ENCODE measurements at regions not wholly inside any gene's neighbourhood (a gene's known extent, or its start where the extent isn't known, plus 50 kb on each side); places are given as distances from the start of the nearest gene placed in this dataset.

GRCh38 chr4:131978120-131978519 is 1171.0 kb upstream of the PCDH10 start:
- H3K9ac ChIP-seq (ENCODE audit: insufficient read depth, low read depth, low read length): no peak overlapping the region
- no peaks in the 10 kb centered on the region for H3K79me2 ChIP-seq (ENCODE audit: insufficient read depth, low read length)
- intact Hi-C loops (cut with micrococcal nuclease; ENCODE audit: unreplicated experiment) (no loop called here), in situ Hi-C loops (cut with HindIII; ENCODE audit: extremely low pct_ligation_motif_present, low pct_unique_long_range_greater_than_20kb) (no loop called here)
- CTCF ChIA-PET (ENCODE audit: low intra/inter-chr PET ratio, low total read pairs): no interaction called here
- WGBS (ENCODE audit: low lambda C conversion rate): 55% methylated on average over 10 of the region's 18 CpGs
- no peak overlapping the region for H3K4me2 ChIP-seq (ENCODE audit: low read depth, low read length)
- 0 out of 2 replicates have a peak, but pooled peaks cover 5% of the 10 kb centered on the region for H3K9me3 ChIP-seq (ENCODE audit: low read length)
- no peak overlapping the region for H2AFZ ChIP-seq (ENCODE audit: low read length)
- no peaks in the 10 kb centered on the region for H3K27me3 ChIP-seq (ENCODE audit: control insufficient read depth in 1 of 2, insufficient read depth in 2 of 2, low read length in 2 of 2)
- no peaks in the 10 kb centered on the region for H4K20me1 ChIP-seq (ENCODE audit: insufficient read depth, low read length)
- FAIRE-seq: no peak
- H3K4me3 ChIP-seq (replicated peaks in 1 of 3; ENCODE audit: insufficient read depth in 1 of 3, low read depth in 2 of 3, low read length in 3 of 3): no peak overlapping the region
- H3K4me1 ChIP-seq (ENCODE audit: insufficient read depth, low read length): no peaks in the 10 kb centered on the region
- H3K27ac ChIP-seq (ENCODE audit: extremely low read length, insufficient read depth, low read length): no peak overlapping the region
- POLR2A ChIA-PET: no interaction called here
- no peaks in the 10 kb centered on the region for H3K36me3 ChIP-seq (replicated peaks in 1 of 2; ENCODE audit: control insufficient read depth in 1 of 2, insufficient read depth in 2 of 2, low read length in 2 of 2)
- DNase-seq (ENCODE audit: low spot score): no peak
- ATAC-seq: no peak
- BruUV-seq (replicated peaks): no TSS peak
- TF ChIP-seq ZBTB4 (CRISPR knock-in tag; IDR thresholded peaks at IDR 0.05; ENCODE audit: borderline replicate concordance) (no peak), ZNF737 (CRISPR knock-in tag; IDR thresholded peaks at IDR 0.05; ENCODE audit: borderline replicate concordance) (no peak), KDM2A (CRISPR knock-in tag; IDR thresholded peaks at IDR 0.05; ENCODE audit: borderline replicate concordance, low read depth) (no peak), ZKSCAN1 (IDR thresholded peaks at IDR 0.05; ENCODE audit: low read length) (no peak), MNT (IDR thresholded peaks at IDR 0.05) (no peak), ZZZ3 (CRISPR knock-in tag; IDR thresholded peaks at IDR 0.05; ENCODE audit: borderline replicate concordance) (no peak), MAFG (CRISPR knock-in tag; IDR thresholded peaks at IDR 0.05) (no peak), ZNF782 (CRISPR knock-in tag; IDR thresholded peaks at IDR 0.05; ENCODE audit: borderline replicate concordance) (no peak), FOXJ3 (CRISPR knock-in tag; IDR thresholded peaks at IDR 0.05; ENCODE audit: borderline replicate concordance) (no peak), ATF6 (CRISPR knock-in tag; conservative IDR thresholded peaks at IDR 0.05) (no peak), GATAD2A (CRISPR knock-in tag; IDR thresholded peaks at IDR 0.05) (no peak), ZFX (CRISPR knock-in tag; IDR thresholded peaks at IDR 0.05; ENCODE audit: low read depth) (no peak), ZGPAT (CRISPR knock-in tag; IDR thresholded peaks at IDR 0.05) (no peak), HMGXB4 (CRISPR knock-in tag; IDR thresholded peaks at IDR 0.05; ENCODE audit: borderline replicate concordance in 1 of 2, low read depth in 1 of 2) (no peak), ZNF616 (CRISPR knock-in tag; IDR thresholded peaks at IDR 0.05; ENCODE audit: low read depth) (no peak)

Measured in HepG2 (cell line).